Keratinocyte (primary cell): ENCODE measurements at regions not wholly inside any gene's neighbourhood (a gene's known extent, or its start where the extent isn't known, plus 50 kb on each side); places are given as distances from the start of the nearest gene placed in this dataset.
"Not testable (repeated sequence)": the region's sequence is repeated elsewhere in the genome, so short reads cannot be mapped to it uniquely, and the experiment has no call there.

Experiments used
- DNase-seq: peaks from one replicate; pipeline ENCODE4 v3.0.0-alpha.2; 2011; ENCODE audit warnings: low read depth, missing footprints, low spot score
- FAIRE-seq: peaks from 2 replicates; lab custom pipeline; 2011; peaks lifted over from hg19 to GRCh38; lab: Jason Lieb, UNC
- H2AFZ ChIP-seq: 2 replicates; pipeline ENCODE4 v1.6.0; 2012; ENCODE audit warnings: low read length, control low read depth, inconsistent platforms; ENCODE audit not compliant: control insufficient read depth
- H3K27ac ChIP-seq: 2 replicates; pipeline ENCODE4 v1.5.1; 2011; ENCODE audit warnings: low read length; ENCODE audit not compliant: control insufficient read depth, insufficient read depth
- H3K27me3 ChIP-seq: 3 replicates; pipeline ENCODE4 v1.6.0; 2011; ENCODE audit warnings: low read length; ENCODE audit not compliant: control insufficient read depth, insufficient read depth; ENCODE audit errors: extremely low read depth
- H3K36me3 ChIP-seq, 2 experiments: 2 replicates in 1 of 2; 3 replicates in 1 of 2; pipeline ENCODE4 v1.5.1; 2011; ENCODE audit warnings: low read length in 2 of 2, mild to moderate bottlenecking in 1 of 2; ENCODE audit not compliant: control insufficient read depth in 2 of 2, insufficient read depth in 2 of 2; ENCODE audit errors: extremely low read depth in 1 of 2
- H3K4me1 ChIP-seq: 3 replicates; pipeline ENCODE4 v1.5.1; 2011; ENCODE audit warnings: low read length; ENCODE audit not compliant: control insufficient read depth, insufficient read depth; ENCODE audit errors: extremely low read depth
- H3K4me2 ChIP-seq: 3 replicates; pipeline ENCODE4 v1.6.0; 2011; ENCODE audit warnings: low read depth, low read length; ENCODE audit not compliant: control insufficient read depth, insufficient read depth; ENCODE audit errors: extremely low read depth
- H3K4me3 ChIP-seq, 3 experiments: fragments of 200-600 bp in 1 of 3; sonication (generic) in 1 of 3; 2 replicates in 2 of 3; 3 replicates in 1 of 3; pipeline ENCODE4 v1.5.1; 2011 to 2016; ENCODE audit warnings: low read length in 3 of 3, mild to moderate bottlenecking in 3 of 3, control low read depth in 2 of 3, inconsistent platforms in 1 of 3, low read depth in 1 of 3, mixed read lengths in 1 of 3, mixed run types in 1 of 3, moderate library complexity in 1 of 3; ENCODE audit not compliant: control insufficient read depth in 2 of 3, insufficient read depth in 2 of 3; ENCODE audit errors: extremely low read depth in 1 of 3
- H3K79me2 ChIP-seq: 2 replicates; pipeline ENCODE4 v1.6.0; 2012; ENCODE audit warnings: low read length; ENCODE audit not compliant: control insufficient read depth, insufficient read depth
- H3K9ac ChIP-seq: 3 replicates; pipeline ENCODE4 v1.6.0; 2011; ENCODE audit warnings: low read length; ENCODE audit not compliant: control insufficient read depth, insufficient read depth; ENCODE audit errors: extremely low read depth
- H3K9me1 ChIP-seq: 3 replicates; pipeline ENCODE4 v1.6.0; 2011; ENCODE audit warnings: low read length; ENCODE audit not compliant: control insufficient read depth, insufficient read depth; ENCODE audit errors: extremely low read depth
- H3K9me3 ChIP-seq: 2 replicates; pipeline ENCODE4 v1.5.1; 2012; ENCODE audit warnings: low read depth, low read length; ENCODE audit not compliant: control insufficient read depth
- H4K20me1 ChIP-seq: 3 replicates; pipeline ENCODE4 v1.6.0; 2011; ENCODE audit warnings: low read length; ENCODE audit not compliant: control insufficient read depth, insufficient read depth; ENCODE audit errors: extremely low read depth
- CTCF ChIP-seq, 3 experiments: IDR thresholded peaks in 1 of 3; conservative IDR thresholded peaks in 1 of 3; optimal IDR thresholded peaks in 1 of 3; 2 replicates in 2 of 3; 3 replicates in 1 of 3; pipeline versions ENCODE3 to v1.5.1; 2011; ENCODE audit warnings: low read length in 3 of 3, mild to moderate bottlenecking in 3 of 3, moderate library complexity in 2 of 3, control low read depth in 1 of 3, inconsistent platforms in 1 of 3; ENCODE audit not compliant: insufficient read depth in 2 of 3; ENCODE audit errors: extremely low read depth in 1 of 3
- EZH2 ChIP-seq: IDR thresholded peaks from one replicate; pipeline ENCODE4 v1.6.1; 2012; ENCODE audit warnings: inconsistent platforms, mild to moderate bottlenecking, low read length, moderate library complexity
- dilution Hi-C: fragments of 300-500 bp; cut with MboI; formaldehyde crosslinking; loops from one replicate; pipeline ENCODE4 v1.7.0; 2020; ENCODE audit warnings: low sequenced_read_pairs; ENCODE audit not compliant: extremely low pct_ligation_motif_present

- Histone ChIP-seq H2AFZ (no peak overlapping the region), H3K27me3 (no peaks in the 10 kb centered on the region), H3K4me3 (no peak overlapping the region), H3K4me2 (no peak overlapping the region), H3K79me2 (no peaks in the 10 kb centered on the region), H3K9ac (no peak overlapping the region), H4K20me1 (no peaks in the 10 kb centered on the region), H3K27ac (no peak overlapping the region), H3K4me1 (no peaks in the 10 kb centered on the region), H3K9me3 (no peaks in the 10 kb centered on the region), H3K36me3 (no peaks in the 10 kb centered on the region), H3K9me1 (no peaks in the 10 kb centered on the region)
- DNase-seq (no peak), FAIRE-seq (no peak)
- dilution Hi-C loops: no loop called here
- TF ChIP-seq EZH2 (no peak), CTCF (optimal IDR thresholded peaks at IDR 0.05 in 1 of 3, IDR thresholded peaks at IDR 0.05 in 1 of 3, conservative IDR thresholded peaks at IDR 0.05 in 1 of 3; ENCODE audit: extremely low read depth in 1 of 3, insufficient read depth in 2 of 3, low read length in 3 of 3) (no peak)
These were observed 53.3 kb upstream of the LIPC start for GRCh38 chr15:58378241-58379085.

- H3K9me1 ChIP-seq, H3K79me2 ChIP-seq, H2AFZ ChIP-seq, H4K20me1 ChIP-seq, H3K4me1 ChIP-seq, H3K4me3 ChIP-seq, H3K27me3 ChIP-seq, DNase-seq, H3K36me3 ChIP-seq, H3K27ac ChIP-seq, H3K9me3 ChIP-seq, dilution Hi-C loops, H3K4me2 ChIP-seq, H3K9ac ChIP-seq, FAIRE-seq: not testable (repeated sequence)
These were observed 52.3 kb upstream of the LIPC start for GRCh38 chr15:58379454-58379853.
